ENCODE measurements at regions not wholly inside any gene's neighbourhood (a gene's known extent, or its start where the extent isn't known, plus 50 kb on each side); places are given as distances from the start of the nearest gene placed in this dataset.

DNA sequence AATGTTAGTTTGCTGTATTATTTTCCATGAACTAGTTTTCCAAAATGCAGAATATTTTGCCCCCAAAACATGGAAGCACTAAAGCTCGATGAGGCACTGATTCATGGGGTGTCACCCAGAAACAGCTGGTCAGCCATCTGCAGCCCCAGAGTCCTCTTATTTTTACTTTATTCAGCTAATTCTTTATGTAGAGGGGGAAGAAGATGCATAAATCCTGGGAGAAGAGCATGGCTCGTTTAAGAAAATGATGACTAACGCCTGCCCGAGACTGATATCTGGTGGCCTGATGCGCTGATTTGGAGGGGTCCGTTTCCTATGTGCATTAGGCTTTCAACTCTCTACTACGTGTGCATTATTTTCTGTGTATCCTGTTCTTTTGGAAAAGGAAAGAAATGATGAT lies 390.3 kb upstream of the MEF2C start:
- H3K9me3 ChIP-seq (ENCODE audit: low read length): no peaks in the 10 kb centered on the region
- no peak overlapping the region for H3K27ac ChIP-seq (ENCODE audit: low read length)
- H3K27me3 ChIP-seq (ENCODE audit: low read length): no peaks in the 10 kb centered on the region
- H3K36me3 ChIP-seq (ENCODE audit: low read depth, low read length): no peaks in the 10 kb centered on the region
- TF ChIP-seq EZH2phosphoT487 (IDR thresholded peaks at IDR 0.05; ENCODE audit: borderline replicate concordance, low read length): no peak
- TF ChIP-seq EZH2 (IDR thresholded peaks at IDR 0.05; ENCODE audit: low read length, unreplicated experiment): no peak
- TF ChIP-seq, protein P1, sequence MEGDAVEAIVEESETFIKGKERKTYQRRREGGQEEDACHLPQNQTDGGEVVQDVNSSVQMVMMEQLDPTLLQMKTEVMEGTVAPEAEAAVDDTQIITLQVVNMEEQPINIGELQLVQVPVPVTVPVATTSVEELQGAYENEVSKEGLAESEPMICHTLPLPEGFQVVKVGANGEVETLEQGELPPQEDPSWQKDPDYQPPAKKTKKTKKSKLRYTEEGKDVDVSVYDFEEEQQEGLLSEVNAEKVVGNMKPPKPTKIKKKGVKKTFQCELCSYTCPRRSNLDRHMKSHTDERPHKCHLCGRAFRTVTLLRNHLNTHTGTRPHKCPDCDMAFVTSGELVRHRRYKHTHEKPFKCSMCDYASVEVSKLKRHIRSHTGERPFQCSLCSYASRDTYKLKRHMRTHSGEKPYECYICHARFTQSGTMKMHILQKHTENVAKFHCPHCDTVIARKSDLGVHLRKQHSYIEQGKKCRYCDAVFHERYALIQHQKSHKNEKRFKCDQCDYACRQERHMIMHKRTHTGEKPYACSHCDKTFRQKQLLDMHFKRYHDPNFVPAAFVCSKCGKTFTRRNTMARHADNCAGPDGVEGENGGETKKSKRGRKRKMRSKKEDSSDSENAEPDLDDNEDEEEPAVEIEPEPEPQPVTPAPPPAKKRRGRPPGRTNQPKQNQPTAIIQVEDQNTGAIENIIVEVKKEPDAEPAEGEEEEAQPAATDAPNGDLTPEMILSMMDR (conservative IDR thresholded peaks at IDR 0.05; ENCODE audit: low read depth, low read length): no peak
- ChIA-PET CTCF (no interaction called here), POLR2A (ENCODE audit: unreplicated experiment) (no interaction called here)
- intact Hi-C loops (cut with micrococcal nuclease): no loop called here
- H3K4me2 ChIP-seq (ENCODE audit: low read length): no peak overlapping the region
- H4K20me1 ChIP-seq (ENCODE audit: low read length): no peaks in the 10 kb centered on the region
- H3K79me2 ChIP-seq (ENCODE audit: low read length): no peaks in the 10 kb centered on the region
- ATAC-seq (no peak), DNase-seq (no peak)
- H3K4me3 ChIP-seq (ENCODE audit: low read length): no peak overlapping the region
- no peak overlapping the region for H3K9ac ChIP-seq (ENCODE audit: low read length)
- H3F3A ChIP-seq (ENCODE audit: low read length, unreplicated experiment): no peaks in the 10 kb centered on the region
- no TSS peak for BruUV-seq (replicated peaks)
- H3K9me2 ChIP-seq (replicated peaks; ENCODE audit: low read length): no peaks in the 10 kb centered on the region
- H2AFZ ChIP-seq (ENCODE audit: low read length): no peak overlapping the region
- peaks cover 23% of the 10 kb centered on the region for H3K4me1 ChIP-seq (ENCODE audit: insufficient read depth, low read length)

DNA sequence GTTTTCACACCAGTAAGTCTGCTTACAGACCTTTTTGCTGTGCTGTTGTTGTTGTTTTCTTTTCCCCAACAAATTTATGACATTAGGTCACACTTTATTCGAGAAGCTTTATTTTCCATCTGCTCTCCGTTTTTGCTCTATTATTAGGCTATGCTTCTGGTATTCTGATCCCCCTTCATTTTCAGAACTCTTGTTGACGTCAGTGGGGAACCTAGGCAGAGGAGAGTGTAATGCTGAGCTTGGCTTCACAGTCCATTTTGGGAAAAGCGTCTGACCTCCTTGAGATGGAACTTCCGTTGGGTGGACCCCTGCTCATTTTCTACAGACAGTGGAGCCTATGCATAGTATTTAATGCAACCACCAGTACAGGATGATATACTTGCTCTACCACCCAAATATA lies 387.9 kb upstream of the MEF2C start:
- ATAC-seq: no peak
- Histone ChIP-seq H3K4me1 (ENCODE audit: insufficient read depth, low read length) (peaks cover 2% of the 10 kb centered on the region), H3K9ac (ENCODE audit: low read length) (no peak overlapping the region), H3K9me3 (ENCODE audit: low read length) (no peaks in the 10 kb centered on the region), H3K36me3 (ENCODE audit: low read depth, low read length) (no peaks in the 10 kb centered on the region), H3K9me2 (replicated peaks; ENCODE audit: low read length) (no peaks in the 10 kb centered on the region), H3F3A (ENCODE audit: low read length, unreplicated experiment) (no peaks in the 10 kb centered on the region), H2AFZ (ENCODE audit: low read length) (no peak overlapping the region), H3K4me2 (ENCODE audit: low read length) (no peak overlapping the region), H3K79me2 (ENCODE audit: low read length) (no peaks in the 10 kb centered on the region), H4K20me1 (ENCODE audit: low read length) (no peaks in the 10 kb centered on the region), H3K27me3 (ENCODE audit: low read length) (no peaks in the 10 kb centered on the region), H3K4me3 (ENCODE audit: low read length) (no peak overlapping the region), H3K27ac (ENCODE audit: low read length) (no peak overlapping the region)
- no peak for DNase-seq
- ChIA-PET POLR2A (ENCODE audit: unreplicated experiment) (no interaction called here), CTCF (no interaction called here)
- intact Hi-C loops (cut with micrococcal nuclease): no loop called here
- TF ChIP-seq EZH2 (IDR thresholded peaks at IDR 0.05; ENCODE audit: low read length, unreplicated experiment): no peak
- no peak for TF ChIP-seq EZH2phosphoT487 (IDR thresholded peaks at IDR 0.05; ENCODE audit: borderline replicate concordance, low read length)
- TF ChIP-seq, protein P1 (conservative IDR thresholded peaks at IDR 0.05; ENCODE audit: low read depth, low read length): no peak
- no TSS peak for BruUV-seq (replicated peaks)

DNA sequence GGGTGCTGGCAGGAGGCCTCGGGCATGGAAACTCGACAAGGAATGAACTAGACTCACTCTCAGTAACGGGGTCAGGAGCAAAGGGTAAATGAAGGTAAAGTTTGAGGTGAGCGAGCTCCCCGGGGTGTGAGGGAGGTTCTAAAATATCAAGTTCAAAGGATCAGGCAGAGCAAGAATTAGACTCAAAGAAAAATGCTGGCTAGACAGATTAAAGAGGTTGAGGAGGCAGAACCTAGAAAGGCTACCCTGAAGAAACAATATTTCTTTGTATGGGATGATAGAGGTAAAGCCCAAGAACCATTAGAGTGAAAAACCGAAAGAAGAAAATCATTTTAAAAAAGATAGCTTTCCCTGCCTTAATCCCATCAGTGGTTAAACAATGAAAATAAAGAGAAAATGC lies 386.7 kb upstream of the MEF2C start:
- H3K4me2 ChIP-seq (ENCODE audit: low read length): no peak overlapping the region
- H3F3A ChIP-seq (ENCODE audit: low read length, unreplicated experiment): no peaks in the 10 kb centered on the region
- H3K27me3 ChIP-seq (ENCODE audit: low read length): no peaks in the 10 kb centered on the region
- no peak overlapping the region for H3K27ac ChIP-seq (ENCODE audit: low read length)
- H2AFZ ChIP-seq (ENCODE audit: low read length): no peak overlapping the region
- BruUV-seq (replicated peaks): no TSS peak
- no peaks in the 10 kb centered on the region for H3K9me3 ChIP-seq (ENCODE audit: low read length)
- no peak for DNase-seq
- no peaks in the 10 kb centered on the region for H3K36me3 ChIP-seq (ENCODE audit: low read depth, low read length)
- ChIA-PET POLR2A (ENCODE audit: unreplicated experiment) (no interaction called here), CTCF (no interaction called here)
- H3K9me2 ChIP-seq (replicated peaks; ENCODE audit: low read length): no peaks in the 10 kb centered on the region
- H4K20me1 ChIP-seq (ENCODE audit: low read length): no peaks in the 10 kb centered on the region
- H3K9ac ChIP-seq (ENCODE audit: low read length): no peak overlapping the region
- no peaks in the 10 kb centered on the region for H3K79me2 ChIP-seq (ENCODE audit: low read length)
- intact Hi-C loops (cut with micrococcal nuclease): no loop called here
- no peak overlapping the region for H3K4me3 ChIP-seq (ENCODE audit: low read length)
- TF ChIP-seq, protein P1 (conservative IDR thresholded peaks at IDR 0.05; ENCODE audit: low read depth, low read length): no peak
- TF ChIP-seq EZH2 (IDR thresholded peaks at IDR 0.05; ENCODE audit: low read length, unreplicated experiment): no peak
- no peak for TF ChIP-seq EZH2phosphoT487 (IDR thresholded peaks at IDR 0.05; ENCODE audit: borderline replicate concordance, low read length)
- H3K4me1 ChIP-seq (ENCODE audit: insufficient read depth, low read length): peaks cover 13% of the 10 kb centered on the region
- ATAC-seq: no peak

Measured in PC-3 (cell line).